ENCODE measurements at regions not wholly inside any gene's neighbourhood (a gene's known extent, or its start where the extent isn't known, plus 50 kb on each side); places are given as distances from the start of the nearest gene placed in this dataset.
"Not testable (repeated sequence)": the region's sequence is repeated elsewhere in the genome, so short reads cannot be mapped to it uniquely, and the experiment has no call there.

GRCh38 chr16:7772722-7773121, 440.1 kb downstream of the RBFOX1 start:
- DNase-seq: no peak

GRCh38 chr16:7769091-7769490, 436.4 kb downstream of the RBFOX1 start:
- not testable (repeated sequence) for DNase-seq

GRCh38 chr16:7765079-7765550, 432.5 kb downstream of the RBFOX1 start:
- no peak for DNase-seq

GRCh38 chr16:7763111-7763510, 430.5 kb downstream of the RBFOX1 start:
- no peak for DNase-seq
